ENCODE measurements at regions not wholly inside any gene's neighbourhood (a gene's known extent, or its start where the extent isn't known, plus 50 kb on each side); places are given as distances from the start of the nearest gene placed in this dataset.

DNA sequence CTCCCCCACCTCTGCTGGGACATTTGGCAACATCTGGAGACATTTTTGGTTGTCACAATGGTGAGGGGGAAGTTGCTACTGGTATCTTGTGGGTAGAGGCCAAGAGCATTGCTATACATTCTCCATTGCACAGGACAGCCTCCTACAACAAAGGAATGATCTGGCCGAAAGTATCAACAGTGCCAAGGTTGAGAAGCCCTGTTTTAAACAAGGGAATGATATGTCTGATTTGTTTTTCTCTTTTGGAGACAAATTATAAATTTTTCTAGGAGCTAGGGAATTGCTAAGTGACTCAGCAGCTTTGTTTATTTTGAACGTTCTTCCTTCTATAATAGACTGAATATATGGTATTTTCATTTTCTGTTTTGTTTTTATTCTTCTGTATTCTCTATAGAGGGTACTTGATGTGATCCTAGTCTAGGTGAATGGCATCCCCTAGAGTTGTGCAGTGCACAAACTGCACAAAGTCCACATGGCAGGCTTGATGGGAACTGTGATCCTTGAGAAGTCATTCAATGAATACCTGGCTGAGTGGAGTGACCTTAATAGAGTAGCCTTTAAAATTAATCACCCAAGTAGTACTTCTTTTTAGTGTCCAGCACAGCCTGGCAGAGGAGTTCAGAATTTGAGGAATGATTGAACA lies 288.6 kb upstream of the USP24 start:
- 29% methylated on average over 1 of the region's 2 CpGs for WGBS
- H3K9me3 ChIP-seq (ENCODE audit: control insufficient read depth, low read length) = no peaks in the 10 kb centered on the region

DNA sequence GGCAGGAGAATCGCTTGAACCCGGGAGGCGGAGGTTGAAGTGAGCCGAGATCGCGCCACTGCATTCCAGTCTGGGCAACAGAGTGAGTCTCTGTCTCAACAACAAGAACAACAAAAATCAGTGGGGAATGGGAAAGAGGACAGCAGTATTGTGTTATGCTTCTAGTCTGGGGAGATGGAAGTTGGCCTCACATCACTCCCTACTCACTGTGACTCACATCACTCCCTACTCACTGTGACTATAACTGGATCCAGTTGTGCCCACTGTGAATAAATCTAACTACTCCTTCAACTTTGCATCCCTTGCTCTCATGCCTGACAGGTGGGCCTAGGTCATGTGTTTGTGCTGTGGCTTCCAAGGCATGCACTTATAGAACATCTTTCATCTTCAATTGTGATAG lies 285.4 kb upstream of the USP24 start:
- 100% methylated on average over 4 of the region's 6 CpGs for WGBS
- no peaks in the 10 kb centered on the region for H3K36me3 ChIP-seq (ENCODE audit: control insufficient read depth in 1 of 2, insufficient read depth in 2 of 2, low read depth in 1 of 2, low read length in 2 of 2)
- H3K4me2 ChIP-seq (ENCODE audit: low read length, poor library complexity, severe bottlenecking) = no peak overlapping the region

More for the DNA sequence above, 288.6 kb upstream of the USP24 start:
- Histone ChIP-seq H2BK15ac (ENCODE audit: low read depth, poor library complexity, severe bottlenecking) (peak overlapping the region; percentile 26), H4K91ac (ENCODE audit: low read length) (no peak overlapping the region), H2BK12ac (ENCODE audit: low read length in 2 of 2) (peak overlapping the region; percentile 6 to 81), H3K4me3 (ENCODE audit: insufficient read depth in 1 of 2, low read depth in 1 of 2, low read length in 2 of 2) (peak overlapping the region in 1 of 2 experiments; percentile 33), H3K4me2 (ENCODE audit: low read length, poor library complexity, severe bottlenecking) (no peak overlapping the region), H3K4ac (ENCODE audit: low read depth in 1 of 2, low read length in 2 of 2) (peak overlapping the region in 1 of 2 experiments; percentile 71), H3K14ac (ENCODE audit: low read length in 2 of 2) (no peak overlapping the region), H2AK5ac (ENCODE audit: low read length, severe bottlenecking) (no peak overlapping the region), H3K27me3 (ENCODE audit: control insufficient read depth in 1 of 2, insufficient read depth in 1 of 2, low read length in 2 of 2) (no peaks in the 10 kb centered on the region), H4K8ac (ENCODE audit: low read length) (no peak overlapping the region), H3K4me1 (ENCODE audit: control insufficient read depth, insufficient read depth, low read depth, low read length) (peaks cover 5% of the 10 kb centered on the region), H3K79me1 (replicated peaks; ENCODE audit: low read length, poor library complexity, severe bottlenecking) (no peaks in the 10 kb centered on the region), H3K18ac (ENCODE audit: low read depth in 1 of 2, low read length in 2 of 2) (peak overlapping the region in 1 of 2 experiments; percentile 52), H2BK120ac (ENCODE audit: low read depth, low read length) (peak overlapping the region; percentile 58), H3K27ac (ENCODE audit: low read length, poor library complexity, severe bottlenecking) (no peak overlapping the region), H3K23ac (ENCODE audit: low read length in 2 of 2) (no peak overlapping the region), H3K36me3 (ENCODE audit: control insufficient read depth in 1 of 2, insufficient read depth in 2 of 2, low read depth in 1 of 2, low read length in 2 of 2) (no peaks in the 10 kb centered on the region), H2BK5ac (ENCODE audit: low read depth, low read length, poor library complexity, severe bottlenecking) (no peak overlapping the region), H3K9ac (ENCODE audit: low read length) (peak overlapping the region; percentile 37), H2AFZ (ENCODE audit: low read depth, low read length) (no peak overlapping the region)
- DNase-seq = peak; percentile 56

DNA sequence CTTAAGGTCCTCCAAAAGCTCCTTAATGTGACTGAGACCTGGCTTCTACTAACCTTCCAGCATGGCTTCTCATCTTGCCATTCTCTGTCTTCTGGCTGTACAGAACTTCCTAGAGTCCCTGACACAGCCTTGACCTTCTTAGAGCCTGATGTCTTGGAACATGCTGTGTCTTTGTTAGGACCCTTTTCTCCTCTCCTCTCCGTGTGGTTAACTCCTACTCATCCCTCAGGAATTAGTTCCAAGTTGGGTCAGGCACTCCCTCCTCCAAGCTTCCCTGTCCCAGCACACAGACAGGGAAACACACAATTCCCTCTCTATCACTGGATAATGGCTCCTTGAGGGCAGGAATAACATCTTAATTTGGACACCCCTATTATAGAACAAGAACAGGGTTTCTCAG lies 275.4 kb upstream of the USP24 start:
- WGBS = 4% methylated on average over 1 of the region's 1 CpG
- H2BK12ac ChIP-seq (ENCODE audit: low read length in 2 of 2) = peak overlapping the region; percentile 49 to 56
- no peak overlapping the region for H3K4me2 ChIP-seq (ENCODE audit: low read length, poor library complexity, severe bottlenecking)

More for the DNA sequence above, 285.4 kb upstream of the USP24 start:
- peak overlapping the region in 1 of 2 experiments; percentile 10 for H2BK12ac ChIP-seq (ENCODE audit: low read length in 2 of 2)
- no peak overlapping the region for H2BK5ac ChIP-seq (ENCODE audit: low read depth, low read length, poor library complexity, severe bottlenecking)
- H3K4ac ChIP-seq (ENCODE audit: low read depth in 1 of 2, low read length in 2 of 2) = no peak overlapping the region
- H4K8ac ChIP-seq (ENCODE audit: low read length) = no peak overlapping the region
- H3K9me3 ChIP-seq (ENCODE audit: control insufficient read depth, low read length) = no peaks in the 10 kb centered on the region
- H2AK5ac ChIP-seq (ENCODE audit: low read length, severe bottlenecking) = no peak overlapping the region
- H3K4me1 ChIP-seq (ENCODE audit: control insufficient read depth, insufficient read depth, low read depth, low read length) = no peaks in the 10 kb centered on the region
- no peak overlapping the region for H3K27ac ChIP-seq (ENCODE audit: low read length, poor library complexity, severe bottlenecking)
- H3K27me3 ChIP-seq (ENCODE audit: control insufficient read depth in 1 of 2, insufficient read depth in 1 of 2, low read length in 2 of 2) = no peaks in the 10 kb centered on the region
- H3K4me3 ChIP-seq (ENCODE audit: insufficient read depth in 1 of 2, low read depth in 1 of 2, low read length in 2 of 2) = no peak overlapping the region
- no peak overlapping the region for H4K91ac ChIP-seq (ENCODE audit: low read length)
- H3K23ac ChIP-seq (ENCODE audit: low read length in 2 of 2) = no peak overlapping the region
- no peak overlapping the region for H2BK15ac ChIP-seq (ENCODE audit: low read depth, poor library complexity, severe bottlenecking)
- H3K14ac ChIP-seq (ENCODE audit: low read length in 2 of 2) = no peak overlapping the region
- DNase-seq = no peak
- H3K79me1 ChIP-seq (replicated peaks; ENCODE audit: low read length, poor library complexity, severe bottlenecking) = no peaks in the 10 kb centered on the region
- H3K18ac ChIP-seq (ENCODE audit: low read depth in 1 of 2, low read length in 2 of 2) = peak overlapping the region in 1 of 2 experiments; percentile 4
- H3K9ac ChIP-seq (ENCODE audit: low read length) = no peak overlapping the region
- H2AFZ ChIP-seq (ENCODE audit: low read depth, low read length) = no peak overlapping the region
- no peak overlapping the region for H2BK120ac ChIP-seq (ENCODE audit: low read depth, low read length)

DNA sequence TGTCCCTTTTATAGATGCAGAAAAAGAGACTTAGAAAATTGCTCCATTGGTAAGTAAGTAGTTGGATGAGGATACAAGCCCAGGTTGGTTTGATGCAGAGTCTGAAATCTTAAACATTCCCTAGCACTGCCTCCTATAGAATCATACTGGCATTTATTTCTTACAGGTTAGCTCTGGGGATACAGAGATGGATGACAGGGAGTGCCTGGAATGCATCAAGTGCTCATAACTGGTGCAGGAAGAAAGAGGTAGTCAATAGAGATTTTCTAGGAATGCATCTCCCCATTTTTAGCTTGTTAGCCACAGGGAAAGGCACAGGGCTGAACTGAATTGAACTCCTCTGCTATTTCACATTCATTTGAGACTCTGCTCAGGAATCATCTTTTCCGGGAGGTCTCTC lies 269.0 kb upstream of the USP24 start:
- Histone ChIP-seq H3K18ac (ENCODE audit: low read depth in 1 of 2, low read length in 2 of 2) (no peak overlapping the region), H3K79me1 (replicated peaks; ENCODE audit: low read length, poor library complexity, severe bottlenecking) (no peaks in the 10 kb centered on the region)

More for the DNA sequence above, 275.4 kb upstream of the USP24 start:
- Histone ChIP-seq H2BK15ac (ENCODE audit: low read depth, poor library complexity, severe bottlenecking) (no peak overlapping the region), H3K4me3 (ENCODE audit: insufficient read depth in 1 of 2, low read depth in 1 of 2, low read length in 2 of 2) (no peak overlapping the region), H3K4ac (ENCODE audit: low read depth in 1 of 2, low read length in 2 of 2) (no peak overlapping the region), H3K27ac (ENCODE audit: low read length, poor library complexity, severe bottlenecking) (no peak overlapping the region), H3K14ac (ENCODE audit: low read length in 2 of 2) (no peak overlapping the region), H3K9ac (ENCODE audit: low read length) (no peak overlapping the region), H3K27me3 (ENCODE audit: control insufficient read depth in 1 of 2, insufficient read depth in 1 of 2, low read length in 2 of 2) (no peaks in the 10 kb centered on the region), H3K36me3 (ENCODE audit: control insufficient read depth in 1 of 2, insufficient read depth in 2 of 2, low read depth in 1 of 2, low read length in 2 of 2) (no peaks in the 10 kb centered on the region), H2BK120ac (ENCODE audit: low read depth, low read length) (no peak overlapping the region), H2AK5ac (ENCODE audit: low read length, severe bottlenecking) (no peak overlapping the region), H3K4me1 (ENCODE audit: control insufficient read depth, insufficient read depth, low read depth, low read length) (no peaks in the 10 kb centered on the region), H3K18ac (ENCODE audit: low read depth in 1 of 2, low read length in 2 of 2) (peak overlapping the region; percentile 28 to 37), H2BK5ac (ENCODE audit: low read depth, low read length, poor library complexity, severe bottlenecking) (no peak overlapping the region), H2AFZ (ENCODE audit: low read depth, low read length) (no peak overlapping the region), H3K23ac (ENCODE audit: low read length in 2 of 2) (no peak overlapping the region), H4K8ac (ENCODE audit: low read length) (peak overlapping the region; percentile 63), H3K9me3 (ENCODE audit: control insufficient read depth, low read length) (no peaks in the 10 kb centered on the region), H3K79me1 (replicated peaks; ENCODE audit: low read length, poor library complexity, severe bottlenecking) (no peaks in the 10 kb centered on the region), H4K91ac (ENCODE audit: low read length) (no peak overlapping the region)
- DNase-seq = peak; percentile 59

More for the DNA sequence above, 269.0 kb upstream of the USP24 start:
- Histone ChIP-seq H3K36me3 (ENCODE audit: control insufficient read depth in 1 of 2, insufficient read depth in 2 of 2, low read depth in 1 of 2, low read length in 2 of 2) (no peaks in the 10 kb centered on the region), H3K9me3 (ENCODE audit: control insufficient read depth, low read length) (peaks cover 2% of the 10 kb centered on the region), H4K8ac (ENCODE audit: low read length) (no peak overlapping the region), H2AFZ (ENCODE audit: low read depth, low read length) (no peak overlapping the region), H2BK12ac (ENCODE audit: low read length in 2 of 2) (peak overlapping the region in 1 of 2 experiments; percentile 3), H3K23ac (ENCODE audit: low read length in 2 of 2) (no peak overlapping the region), H3K4me3 (ENCODE audit: insufficient read depth in 1 of 2, low read depth in 1 of 2, low read length in 2 of 2) (no peak overlapping the region), H3K4ac (ENCODE audit: low read depth in 1 of 2, low read length in 2 of 2) (no peak overlapping the region), H3K27me3 (ENCODE audit: control insufficient read depth in 1 of 2, insufficient read depth in 1 of 2, low read length in 2 of 2) (no peaks in the 10 kb centered on the region), H3K14ac (ENCODE audit: low read length in 2 of 2) (no peak overlapping the region), H3K27ac (ENCODE audit: low read length, poor library complexity, severe bottlenecking) (no peak overlapping the region), H3K9ac (ENCODE audit: low read length) (no peak overlapping the region), H3K4me2 (ENCODE audit: low read length, poor library complexity, severe bottlenecking) (no peak overlapping the region), H3K4me1 (ENCODE audit: control insufficient read depth, insufficient read depth, low read depth, low read length) (peaks cover 3% of the 10 kb centered on the region), H2AK5ac (ENCODE audit: low read length, severe bottlenecking) (no peak overlapping the region), H2BK15ac (ENCODE audit: low read depth, poor library complexity, severe bottlenecking) (no peak overlapping the region), H2BK120ac (ENCODE audit: low read depth, low read length) (no peak overlapping the region), H2BK5ac (ENCODE audit: low read depth, low read length, poor library complexity, severe bottlenecking) (no peak overlapping the region), H4K91ac (ENCODE audit: low read length) (no peak overlapping the region)
- 100% methylated on average over 1 of the region's 1 CpG for WGBS
- DNase-seq = no peak
